Heart left ventricle (tissue), 13 donors: ENCODE measurements at regions not wholly inside any gene's neighbourhood (a gene's known extent, or its start where the extent isn't known, plus 50 kb on each side); places are given as distances from the start of the nearest gene placed in this dataset.

Experiments
- POLR2A ChIP-seq, 2 donors: fragments of 450-650 bp; IDR thresholded peaks; one replicate each; pipeline ENCODE4 v1.6.1; 2017; ENCODE audit warnings: antibody characterized with exemption in 2 of 2, mild to moderate bottlenecking in 2 of 2, moderate library complexity in 2 of 2
- TF ChIP-seq, protein P1 (sequence below), 12 donors: fragments of 200-600 bp; sonication (generic) in 4 of 12; IDR thresholded peaks; one replicate each; pipeline versions ENCODE4 v1.5.0 to v1.8.0; 2018 to 2022; ENCODE audit warnings: antibody characterized with exemption in 12 of 12, mild to moderate bottlenecking in 5 of 12
- donor health status: ischemic (EF 13 %, LVEDD 7.1; RV severe dilation, severe dysfunction).
- donor health status: DM: no; HTN: yes; CAD: no.
- donor health status: DM: no; HTN: no; CAD: no.
- donor health status: ischemic (EF 25% LVEDD 6.9; RV normal size, moderate dysfunction).
- donor health status: ischemic (EF 25% LVEDD 5.7; RV mildly dilated, moderate dysfunction).
- donor health status: ischemic (EF 35%, LVEDD 5.7; RV mildly dilated, moderate dysfunction).
- donor health status: nonischemic (EF 11% LVEDD 7.7; RV severe dilation, severe dysfunction).
- donor health status: DM: yes; HTN: yes; CAD: no.
- donor health status: PGD.
- donor health status: ischemic (EF 29% LVEDD 5.4; RV normal size, mild dysfunction).
- donor health status: nonischemic (EF 23%, LVEDD 6.1; RV moderate dilation, normal function).

DNA sequence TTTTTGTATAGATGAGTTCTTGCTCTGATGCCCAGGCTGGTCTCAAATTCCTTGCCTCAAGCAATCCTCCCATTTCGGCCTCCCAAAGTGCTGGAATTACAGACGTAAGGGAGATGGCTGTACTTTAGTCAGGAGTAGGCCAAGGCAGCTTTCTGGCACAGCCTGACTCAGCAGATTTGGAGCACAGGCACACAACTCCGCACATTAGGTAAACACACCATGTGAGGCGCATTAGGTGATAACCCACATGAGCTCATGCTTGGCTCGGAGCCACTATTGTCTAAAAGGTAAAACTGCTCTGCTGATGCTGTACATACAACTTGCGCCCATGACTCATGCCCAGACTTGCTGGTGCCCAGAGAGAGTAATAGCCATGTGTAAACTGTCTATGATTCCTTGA is 1157.9 kb downstream of the TAF11L14 start:
- no peak for TF ChIP-seq POLR2A (IDR thresholded peaks at IDR 0.05)
- TF ChIP-seq, protein P1, sequence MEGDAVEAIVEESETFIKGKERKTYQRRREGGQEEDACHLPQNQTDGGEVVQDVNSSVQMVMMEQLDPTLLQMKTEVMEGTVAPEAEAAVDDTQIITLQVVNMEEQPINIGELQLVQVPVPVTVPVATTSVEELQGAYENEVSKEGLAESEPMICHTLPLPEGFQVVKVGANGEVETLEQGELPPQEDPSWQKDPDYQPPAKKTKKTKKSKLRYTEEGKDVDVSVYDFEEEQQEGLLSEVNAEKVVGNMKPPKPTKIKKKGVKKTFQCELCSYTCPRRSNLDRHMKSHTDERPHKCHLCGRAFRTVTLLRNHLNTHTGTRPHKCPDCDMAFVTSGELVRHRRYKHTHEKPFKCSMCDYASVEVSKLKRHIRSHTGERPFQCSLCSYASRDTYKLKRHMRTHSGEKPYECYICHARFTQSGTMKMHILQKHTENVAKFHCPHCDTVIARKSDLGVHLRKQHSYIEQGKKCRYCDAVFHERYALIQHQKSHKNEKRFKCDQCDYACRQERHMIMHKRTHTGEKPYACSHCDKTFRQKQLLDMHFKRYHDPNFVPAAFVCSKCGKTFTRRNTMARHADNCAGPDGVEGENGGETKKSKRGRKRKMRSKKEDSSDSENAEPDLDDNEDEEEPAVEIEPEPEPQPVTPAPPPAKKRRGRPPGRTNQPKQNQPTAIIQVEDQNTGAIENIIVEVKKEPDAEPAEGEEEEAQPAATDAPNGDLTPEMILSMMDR (IDR thresholded peaks at IDR 0.05): no peak
